ENCODE measurements at regions not wholly inside any gene's neighbourhood (a gene's known extent, or its start where the extent isn't known, plus 50 kb on each side); places are given as distances from the start of the nearest gene placed in this dataset.

DNA sequence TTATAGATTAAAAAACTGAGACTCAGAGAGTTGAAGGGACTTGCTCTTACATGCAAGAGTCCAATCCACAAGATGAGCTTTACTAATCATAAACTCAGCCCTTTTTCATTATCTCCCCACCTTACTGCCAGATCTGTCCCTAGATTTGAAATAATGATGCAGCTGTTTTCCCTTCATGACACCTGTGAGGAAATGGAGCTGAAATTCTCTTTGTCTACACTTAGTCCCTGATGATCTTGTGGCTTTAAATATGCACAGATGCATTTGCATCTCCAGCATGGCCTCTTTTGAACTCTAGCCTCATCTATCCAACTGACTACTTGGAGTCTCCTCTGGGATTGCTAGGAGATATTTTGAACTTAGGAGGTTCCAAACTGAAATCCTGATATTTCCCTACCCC lies 188.9 kb upstream of the AFF2 start:
- Histone ChIP-seq H3K18ac (ENCODE audit: insufficient read length, low read depth, low read length) (no peak overlapping the region), H3K79me2 (ENCODE audit: insufficient read depth, low read length) (no peaks in the 10 kb centered on the region), H2AK5ac (ENCODE audit: insufficient read length, low read length) (no peak overlapping the region), H3K4me2 (ENCODE audit: insufficient read depth, insufficient read length, low read length) (no peak overlapping the region), H3K23ac (ENCODE audit: insufficient read length, low read depth, low read length) (no peak overlapping the region), H3K27me3 (ENCODE audit: insufficient read depth, low read length) (no peaks in the 10 kb centered on the region), H3K56ac (ENCODE audit: insufficient read length, low read depth, low read length) (no peak overlapping the region), H4K91ac (ENCODE audit: insufficient read length, low read depth, low read length) (no peak overlapping the region), H3T11ph (ENCODE audit: low read length) (no peak overlapping the region), H3K9me3 (ENCODE audit: control insufficient read depth, low read depth, low read length) (peaks cover 30% of the 10 kb centered on the region), H3K79me1 (ENCODE audit: insufficient read depth, low read depth, low read length, poor library complexity, severe bottlenecking) (no peaks in the 10 kb centered on the region), H3K23me2 (ENCODE audit: insufficient read length, low read depth, low read length, poor library complexity, severe bottlenecking) (no peaks in the 10 kb centered on the region), H2BK20ac (ENCODE audit: low read depth, low read length, poor library complexity, severe bottlenecking) (no peak overlapping the region), H4K5ac (ENCODE audit: insufficient read length, low read depth, low read length) (no peak overlapping the region), H3K27ac (ENCODE audit: insufficient read length, low read depth, low read length) (no peak overlapping the region), H2BK5ac (ENCODE audit: insufficient read length, low read length) (no peak overlapping the region), H2BK12ac (ENCODE audit: insufficient read length, low read depth, low read length) (no peak overlapping the region), H3K9ac (ENCODE audit: extremely low read depth, insufficient read length, low read length) (no peak overlapping the region), H2AFZ (ENCODE audit: low read length) (no peak overlapping the region), H2BK15ac (ENCODE audit: low read depth, low read length) (no peak overlapping the region), H4K8ac (replicated peaks; ENCODE audit: insufficient read length, low read depth, low read length) (no peak overlapping the region), H3K4me1 (ENCODE audit: insufficient read depth, low read length) (no peaks in the 10 kb centered on the region), H2BK120ac (ENCODE audit: low read depth, low read length, poor library complexity, severe bottlenecking) (no peak overlapping the region), H4K20me1 (ENCODE audit: control insufficient read depth, insufficient read depth, insufficient read length) (no peaks in the 10 kb centered on the region), H3K14ac (ENCODE audit: insufficient read depth, low read length) (no peak overlapping the region), H3K4ac (ENCODE audit: low read depth, low read length) (no peak overlapping the region)
- Mint-ChIP-seq H3K4me3 (no peak overlapping the region), H3K9me3 (peaks cover 50% of the 10 kb centered on the region in 2 experiments), H3K27ac (no peak overlapping the region), H3K36me3 (ENCODE audit: insufficient read depth in 1 of 3, low read depth in 3 of 3) (peaks cover 0 to 6% (median 0%) of the 10 kb centered on the region in 3 experiments; a peak in 4 of 7 replicates), H3K4me1 (no peaks in the 10 kb centered on the region; a peak in 1 of 4 replicates), H3K27me3 (ENCODE audit: low read depth) (no peaks in the 10 kb centered on the region)
- DNase-seq: no peak
- TF ChIP-seq, protein P1, sequence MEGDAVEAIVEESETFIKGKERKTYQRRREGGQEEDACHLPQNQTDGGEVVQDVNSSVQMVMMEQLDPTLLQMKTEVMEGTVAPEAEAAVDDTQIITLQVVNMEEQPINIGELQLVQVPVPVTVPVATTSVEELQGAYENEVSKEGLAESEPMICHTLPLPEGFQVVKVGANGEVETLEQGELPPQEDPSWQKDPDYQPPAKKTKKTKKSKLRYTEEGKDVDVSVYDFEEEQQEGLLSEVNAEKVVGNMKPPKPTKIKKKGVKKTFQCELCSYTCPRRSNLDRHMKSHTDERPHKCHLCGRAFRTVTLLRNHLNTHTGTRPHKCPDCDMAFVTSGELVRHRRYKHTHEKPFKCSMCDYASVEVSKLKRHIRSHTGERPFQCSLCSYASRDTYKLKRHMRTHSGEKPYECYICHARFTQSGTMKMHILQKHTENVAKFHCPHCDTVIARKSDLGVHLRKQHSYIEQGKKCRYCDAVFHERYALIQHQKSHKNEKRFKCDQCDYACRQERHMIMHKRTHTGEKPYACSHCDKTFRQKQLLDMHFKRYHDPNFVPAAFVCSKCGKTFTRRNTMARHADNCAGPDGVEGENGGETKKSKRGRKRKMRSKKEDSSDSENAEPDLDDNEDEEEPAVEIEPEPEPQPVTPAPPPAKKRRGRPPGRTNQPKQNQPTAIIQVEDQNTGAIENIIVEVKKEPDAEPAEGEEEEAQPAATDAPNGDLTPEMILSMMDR (conservative IDR thresholded peaks at IDR 0.05): no peak
